A673 (cell line): ENCODE measurements at regions not wholly inside any gene's neighbourhood (a gene's known extent, or its start where the extent isn't known, plus 50 kb on each side); places are given as distances from the start of the nearest gene placed in this dataset.

ENCODE experiments used
- BruUV-seq: library from RNA; stranded (reverse); fragments of 400-500 nt; replicated peaks from 2 replicates; lab custom pipeline; 2021; lab: Mats Ljungman, UMichigan
- CTCF ChIA-PET: fragments of 300-600 bp; sonication (Branson Sonifier 250); formaldehyde crosslinking; loops from one replicate; lab custom pipeline; 2022; ENCODE audit warnings: antibody characterized with exemption; lab: Charles Lee
- POLR2A ChIA-PET: fragments of 300-600 bp; sonication (Branson Sonifier 250); formaldehyde crosslinking; loops from one replicate; lab custom pipeline; 2022; ENCODE audit warnings: antibody characterized with exemption; ENCODE audit not compliant: low non-redundant PET; lab: Charles Lee
- DNase-seq: peaks from one replicate; pipeline ENCODE4 v3.0.0-alpha.2; 2015; ENCODE audit warnings: low spot score
- H3K27ac ChIP-seq: fragments of 200-600 bp; sonication (generic); 2 replicates; pipeline ENCODE4 v1.5.1; 2016; ENCODE audit warnings: mixed run types, low read depth, mild to moderate bottlenecking, mixed read lengths, antibody characterized with exemption, low read length; ENCODE audit not compliant: poor library complexity, severe bottlenecking
- H3K27me3 ChIP-seq: fragments of 200-600 bp; sonication (generic); replicated peaks from 2 replicates; pipeline ENCODE4 v1.6.1; 2017; ENCODE audit warnings: mixed run types, low read depth, mild to moderate bottlenecking, mixed read lengths, antibody characterized with exemption, low read length; ENCODE audit not compliant: insufficient read depth, poor library complexity
- H3K36me3 ChIP-seq: fragments of 200-600 bp; sonication (generic); 2 replicates; pipeline ENCODE4 v1.6.1; 2016; ENCODE audit warnings: mixed run types, mild to moderate bottlenecking, mixed read lengths, antibody characterized with exemption, low read length; ENCODE audit not compliant: insufficient read depth, poor library complexity, severe bottlenecking
- H3K4me1 ChIP-seq: fragments of 200-600 bp; sonication (generic); 2 replicates; pipeline ENCODE4 v1.6.1; 2017; ENCODE audit warnings: mixed run types, mild to moderate bottlenecking, mixed read lengths, antibody characterized with exemption, low read length; ENCODE audit not compliant: insufficient read depth, poor library complexity, severe bottlenecking
- H3K4me3 ChIP-seq: fragments of 200-600 bp; sonication (generic); 2 replicates; pipeline ENCODE4 v1.5.1; 2016; ENCODE audit warnings: low read depth, mixed run types, mild to moderate bottlenecking, mixed read lengths, low read length; ENCODE audit not compliant: poor library complexity, severe bottlenecking
- H3K9me3 ChIP-seq: fragments of 200-600 bp; sonication (generic); 2 replicates; pipeline ENCODE4 v1.6.1; 2016; ENCODE audit warnings: mixed run types, low read depth, mild to moderate bottlenecking, mixed read lengths, antibody characterized with exemption, low read length; ENCODE audit not compliant: poor library complexity, severe bottlenecking
- CTCF ChIP-seq: fragments of 300-800, 200-600 bp; sonication (generic); conservative IDR thresholded peaks from 2 replicates; pipeline ENCODE4 v1.5.1; 2017; ENCODE audit warnings: low read depth, mild to moderate bottlenecking, antibody characterized with exemption, low read length, moderate library complexity, mixed read lengths
- EZH2 ChIP-seq: fragments of 200-600 bp; sonication (generic); IDR thresholded peaks from 2 replicates; pipeline ENCODE4 v1.6.1; 2017; ENCODE audit warnings: borderline replicate concordance, low read depth, mild to moderate bottlenecking, mixed read lengths, antibody characterized with exemption, low read length; ENCODE audit not compliant: poor library complexity, severe bottlenecking
- intact Hi-C: fragments of 100-400 bp; cut with micrococcal nuclease; formaldehyde crosslinking; loops from one replicate; pipeline ENCODE4 v1.10.0; 2022; ENCODE audit not compliant: unreplicated experiment

GRCh38 chr2:57460396-57461276, 586.0 kb upstream of the VRK2 start:
- no peak for TF ChIP-seq EZH2
- TF ChIP-seq CTCF: no peak
- no peak overlapping the region for H3K27ac ChIP-seq
- no TSS peak for BruUV-seq
- no peaks in the 10 kb centered on the region for H3K36me3 ChIP-seq
- no peaks in the 10 kb centered on the region for H3K4me1 ChIP-seq
- H3K4me3 ChIP-seq: no peak overlapping the region
- no peak for DNase-seq
- POLR2A ChIA-PET: no interaction called here
- H3K27me3 ChIP-seq: no peaks in the 10 kb centered on the region
- intact Hi-C loops: no loop called here
- CTCF ChIA-PET: no interaction called here
- H3K9me3 ChIP-seq: no peaks in the 10 kb centered on the region

- Histone ChIP-seq H3K27me3 (no peaks in the 10 kb centered on the region), H3K9me3 (no peaks in the 10 kb centered on the region), H3K36me3 (no peaks in the 10 kb centered on the region), H3K4me1 (no peaks in the 10 kb centered on the region), H3K4me3 (no peak overlapping the region), H3K27ac (no peak overlapping the region)
- ChIA-PET POLR2A (no interaction called here), CTCF (no interaction called here)
- DNase-seq: no peak
- no peak for TF ChIP-seq CTCF
- no peak for TF ChIP-seq EZH2
- BruUV-seq: no TSS peak
- intact Hi-C loops: no loop called here
Measured at GRCh38 chr2:57461624-57462023, 585.0 kb upstream of the VRK2 start.

GRCh38 chr2:57465067-57465466, 581.5 kb upstream of the VRK2 start:
- Histone ChIP-seq H3K9me3 (no peaks in the 10 kb centered on the region), H3K27ac (no peak overlapping the region), H3K27me3 (no peaks in the 10 kb centered on the region), H3K4me3 (no peak overlapping the region), H3K36me3 (no peaks in the 10 kb centered on the region), H3K4me1 (no peaks in the 10 kb centered on the region)
- intact Hi-C loops: no loop called here
- BruUV-seq: no TSS peak
- CTCF ChIA-PET: no interaction called here
- TF ChIP-seq CTCF: no peak
- TF ChIP-seq EZH2: no peak
- POLR2A ChIA-PET: no interaction called here
- no peak for DNase-seq
